GM12878 (cell line): ENCODE measurements at regions not wholly inside any gene's neighbourhood (a gene's known extent, or its start where the extent isn't known, plus 50 kb on each side); places are given as distances from the start of the nearest gene placed in this dataset.

ENCODE experiments used
- FOXM1 ChIP-seq: IDR thresholded peaks from 2 replicates; pipeline ENCODE4 v1.6.1; 2012; ENCODE audit warnings: low read depth, mild to moderate bottlenecking, inconsistent platforms, low read length, moderate library complexity
- PRDM15 ChIP-seq: fragments of 450-650 bp; formaldehyde crosslinking; IDR thresholded peaks from 2 replicates; pipeline ENCODE4 v1.4.0; 2020; ENCODE audit warnings: mild to moderate bottlenecking, moderate library complexity
- RELA ChIP-seq: fragments of 450-650 bp; IDR thresholded peaks from 2 replicates; pipeline ENCODE4 v1.8.0; 2014; ENCODE audit warnings: borderline replicate concordance; ENCODE audit not compliant: partially characterized antibody
- RFX5 ChIP-seq: IDR thresholded peaks from 2 replicates; pipeline ENCODE4 v1.6.1; 2011; ENCODE audit warnings: low read depth, low read length, improper control_type of control experiment
- ZBED1 ChIP-seq: IDR thresholded peaks from 2 replicates; pipeline ENCODE4 v1.6.1; 2016; ENCODE audit warnings: borderline replicate concordance
- TF ChIP-seq, protein P1 (sequence below): fragments of 450-650 bp; IDR thresholded peaks from 2 replicates; pipeline ENCODE4 v1.6.1; 2017; ENCODE audit warnings: mild to moderate bottlenecking, low read depth, inconsistent platforms; ENCODE audit not compliant: poor library complexity, severe bottlenecking
- TF ChIP-seq, protein P2 (sequence below): fragments of 450-650 bp; IDR thresholded peaks from 2 replicates; pipeline ENCODE4 v1.6.1; 2018; ENCODE audit warnings: borderline replicate concordance, mild to moderate bottlenecking; ENCODE audit not compliant: partially characterized antibody

GRCh38 chr6:28816909-28817807 is 106.6 kb downstream of the TRIM27 start (continued):
- TF ChIP-seq PRDM15 (CRISPR knock-in tag) = no peak
- no peak for TF ChIP-seq RELA
- TF ChIP-seq, protein P1, sequence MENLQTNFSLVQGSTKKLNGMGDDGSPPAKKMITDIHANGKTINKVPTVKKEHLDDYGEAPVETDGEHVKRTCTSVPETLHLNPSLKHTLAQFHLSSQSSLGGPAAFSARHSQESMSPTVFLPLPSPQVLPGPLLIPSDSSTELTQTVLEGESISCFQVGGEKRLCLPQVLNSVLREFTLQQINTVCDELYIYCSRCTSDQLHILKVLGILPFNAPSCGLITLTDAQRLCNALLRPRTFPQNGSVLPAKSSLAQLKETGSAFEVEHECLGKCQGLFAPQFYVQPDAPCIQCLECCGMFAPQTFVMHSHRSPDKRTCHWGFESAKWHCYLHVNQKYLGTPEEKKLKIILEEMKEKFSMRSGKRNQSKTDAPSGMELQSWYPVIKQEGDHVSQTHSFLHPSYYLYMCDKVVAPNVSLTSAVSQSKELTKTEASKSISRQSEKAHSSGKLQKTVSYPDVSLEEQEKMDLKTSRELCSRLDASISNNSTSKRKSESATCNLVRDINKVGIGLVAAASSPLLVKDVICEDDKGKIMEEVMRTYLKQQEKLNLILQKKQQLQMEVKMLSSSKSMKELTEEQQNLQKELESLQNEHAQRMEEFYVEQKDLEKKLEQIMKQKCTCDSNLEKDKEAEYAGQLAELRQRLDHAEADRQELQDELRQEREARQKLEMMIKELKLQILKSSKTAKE = no peak
- TF ChIP-seq ZBED1 = no peak
- TF ChIP-seq, protein P2, sequence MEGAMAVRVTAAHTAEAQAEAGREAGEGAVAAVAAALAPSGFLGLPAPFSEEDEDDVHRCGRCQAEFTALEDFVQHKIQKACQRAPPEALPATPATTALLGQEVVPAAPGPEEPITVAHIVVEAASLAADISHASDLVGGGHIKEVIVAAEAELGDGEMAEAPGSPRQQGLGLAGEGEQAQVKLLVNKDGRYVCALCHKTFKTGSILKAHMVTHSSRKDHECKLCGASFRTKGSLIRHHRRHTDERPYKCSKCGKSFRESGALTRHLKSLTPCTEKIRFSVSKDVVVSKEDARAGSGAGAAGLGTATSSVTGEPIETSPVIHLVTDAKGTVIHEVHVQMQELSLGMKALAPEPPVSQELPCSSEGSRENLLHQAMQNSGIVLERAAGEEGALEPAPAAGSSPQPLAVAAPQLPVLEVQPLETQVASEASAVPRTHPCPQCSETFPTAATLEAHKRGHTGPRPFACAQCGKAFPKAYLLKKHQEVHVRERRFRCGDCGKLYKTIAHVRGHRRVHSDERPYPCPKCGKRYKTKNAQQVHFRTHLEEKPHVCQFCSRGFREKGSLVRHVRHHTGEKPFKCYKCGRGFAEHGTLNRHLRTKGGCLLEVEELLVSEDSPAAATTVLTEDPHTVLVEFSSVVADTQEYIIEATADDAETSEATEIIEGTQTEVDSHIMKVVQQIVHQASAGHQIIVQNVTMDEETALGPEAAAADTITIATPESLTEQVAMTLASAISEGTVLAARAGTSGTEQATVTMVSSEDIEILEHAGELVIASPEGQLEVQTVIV = no peak
- no peak for TF ChIP-seq FOXM1
- no peak for TF ChIP-seq RFX5
- TF ChIP-seq, all 136 proteins: peak for 3
